ENCODE measurements at regions not wholly inside any gene's neighbourhood (a gene's known extent, or its start where the extent isn't known, plus 50 kb on each side); places are given as distances from the start of the nearest gene placed in this dataset.

DNA sequence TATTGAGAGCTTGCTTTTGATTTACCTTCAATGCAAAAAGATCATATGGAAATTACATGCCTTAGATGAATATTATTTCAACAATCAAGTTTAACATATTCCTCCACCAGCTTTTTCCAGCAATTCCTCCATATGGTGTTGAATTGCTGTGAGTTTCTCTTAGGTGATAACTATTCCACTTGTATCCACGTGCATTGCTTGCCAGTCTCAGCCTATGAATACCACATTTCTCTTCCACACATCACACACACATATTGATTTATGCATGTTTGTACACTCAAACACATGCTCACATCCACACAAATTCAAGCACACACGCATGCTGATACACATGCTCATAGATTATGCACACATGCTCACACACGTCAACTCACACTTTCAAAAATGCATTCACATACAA, 770.0 kb upstream of the LINC00305 start:
- DNase-seq: no peak
- Mint-ChIP-seq H3K4me1 (ENCODE audit: low read depth, unreplicated experiment) (no peaks in the 10 kb centered on the region), H3K4me3 (ENCODE audit: low read depth, unreplicated experiment) (no peak overlapping the region), H3K27me3 (ENCODE audit: unreplicated experiment) (no peaks in the 10 kb centered on the region), H3K9me3 (ENCODE audit: low read depth, unreplicated experiment) (peaks cover 3% of the 10 kb centered on the region), H3K27ac (ENCODE audit: unreplicated experiment) (no peak overlapping the region), H3K36me3 (ENCODE audit: insufficient read depth, unreplicated experiment) (peaks cover 5% of the 10 kb centered on the region)
- intact Hi-C loops (cut with micrococcal nuclease; ENCODE audit: unreplicated experiment): no loop called here
- no peak for TF ChIP-seq CTCF (IDR thresholded peaks at IDR 0.05; ENCODE audit: unreplicated experiment)
- CTCF ChIA-PET: no interaction called here
- BruUV-seq (replicated peaks): no TSS peak

- Mint-ChIP-seq H3K36me3 (ENCODE audit: insufficient read depth, unreplicated experiment) (no peaks in the 10 kb centered on the region), H3K4me1 (ENCODE audit: low read depth, unreplicated experiment) (no peaks in the 10 kb centered on the region), H3K9me3 (ENCODE audit: low read depth, unreplicated experiment) (peaks cover 14% of the 10 kb centered on the region), H3K4me3 (ENCODE audit: low read depth, unreplicated experiment) (no peak overlapping the region), H3K27ac (ENCODE audit: unreplicated experiment) (no peak overlapping the region), H3K27me3 (ENCODE audit: unreplicated experiment) (no peaks in the 10 kb centered on the region)
- CTCF ChIA-PET: no interaction called here
- no peak for DNase-seq
- TF ChIP-seq CTCF (IDR thresholded peaks at IDR 0.05; ENCODE audit: unreplicated experiment): no peak
- BruUV-seq (replicated peaks): no TSS peak
- intact Hi-C loops (cut with micrococcal nuclease; ENCODE audit: unreplicated experiment): no loop called here
Observed at GRCh38 chr18:64893349-64893748, 744.5 kb upstream of the LINC00305 start.

DNA sequence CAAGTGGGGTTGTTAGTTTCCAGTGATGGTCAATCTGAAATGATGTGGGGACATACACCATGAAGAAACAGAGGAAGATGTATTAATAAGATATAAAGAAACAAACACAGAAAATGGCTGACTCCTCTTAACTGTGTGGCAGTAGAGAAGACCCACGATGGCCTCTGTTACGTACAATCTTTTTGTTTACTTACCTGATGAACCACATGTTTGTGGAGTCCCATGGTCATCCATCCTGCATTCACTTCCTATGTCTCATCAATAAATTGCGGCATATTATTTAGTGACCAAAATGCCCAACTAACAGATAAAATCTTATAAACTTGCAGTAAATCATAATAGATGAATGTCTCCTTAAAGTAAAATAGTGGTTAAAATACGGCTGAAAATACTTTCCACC, 740.1 kb upstream of the LINC00305 start:
- no peaks in the 10 kb centered on the region for H3K27me3 Mint-ChIP-seq (ENCODE audit: unreplicated experiment)
- no peak overlapping the region for H3K27ac Mint-ChIP-seq (ENCODE audit: unreplicated experiment)
- H3K4me3 Mint-ChIP-seq (ENCODE audit: low read depth, unreplicated experiment): no peak overlapping the region
- no peak for DNase-seq
- intact Hi-C loops (cut with micrococcal nuclease; ENCODE audit: unreplicated experiment): no loop called here
- BruUV-seq (replicated peaks): no TSS peak
- no peaks in the 10 kb centered on the region for H3K4me1 Mint-ChIP-seq (ENCODE audit: low read depth, unreplicated experiment)
- CTCF ChIA-PET: no interaction called here
- TF ChIP-seq CTCF (IDR thresholded peaks at IDR 0.05; ENCODE audit: unreplicated experiment): no peak
- H3K36me3 Mint-ChIP-seq (ENCODE audit: insufficient read depth, unreplicated experiment): no peaks in the 10 kb centered on the region
- H3K9me3 Mint-ChIP-seq (ENCODE audit: low read depth, unreplicated experiment): peaks cover 11% of the 10 kb centered on the region

DNA sequence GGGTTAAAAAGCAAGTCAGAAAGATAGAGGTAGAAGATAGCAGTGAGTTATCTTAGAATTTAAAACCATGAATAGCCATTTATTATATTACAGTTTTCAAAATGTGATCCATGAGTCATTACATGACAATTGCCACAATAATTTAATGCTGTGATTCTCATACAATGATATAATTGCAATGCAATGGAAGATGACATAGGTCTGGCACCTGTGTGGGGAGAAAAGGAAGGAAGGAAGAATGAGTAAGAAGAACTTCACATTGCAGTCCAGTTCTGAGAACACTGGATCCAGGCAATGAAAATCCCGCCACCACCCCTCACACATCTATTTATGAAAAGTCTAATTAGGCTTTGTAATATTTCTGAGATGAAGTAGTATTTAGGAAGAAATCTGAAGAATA, 738.1 kb upstream of the LINC00305 start:
- H3K36me3 Mint-ChIP-seq (ENCODE audit: insufficient read depth, unreplicated experiment): no peaks in the 10 kb centered on the region
- CTCF ChIA-PET: no interaction called here
- BruUV-seq (replicated peaks): no TSS peak
- intact Hi-C loops (cut with micrococcal nuclease; ENCODE audit: unreplicated experiment): no loop called here
- H3K27ac Mint-ChIP-seq (ENCODE audit: unreplicated experiment): no peak overlapping the region
- no peaks in the 10 kb centered on the region for H3K9me3 Mint-ChIP-seq (ENCODE audit: low read depth, unreplicated experiment)
- no peak for DNase-seq
- no peak overlapping the region for H3K4me3 Mint-ChIP-seq (ENCODE audit: low read depth, unreplicated experiment)
- H3K4me1 Mint-ChIP-seq (ENCODE audit: low read depth, unreplicated experiment): no peaks in the 10 kb centered on the region
- H3K27me3 Mint-ChIP-seq (ENCODE audit: unreplicated experiment): no peaks in the 10 kb centered on the region
- TF ChIP-seq CTCF (IDR thresholded peaks at IDR 0.05; ENCODE audit: unreplicated experiment): no peak

DNA sequence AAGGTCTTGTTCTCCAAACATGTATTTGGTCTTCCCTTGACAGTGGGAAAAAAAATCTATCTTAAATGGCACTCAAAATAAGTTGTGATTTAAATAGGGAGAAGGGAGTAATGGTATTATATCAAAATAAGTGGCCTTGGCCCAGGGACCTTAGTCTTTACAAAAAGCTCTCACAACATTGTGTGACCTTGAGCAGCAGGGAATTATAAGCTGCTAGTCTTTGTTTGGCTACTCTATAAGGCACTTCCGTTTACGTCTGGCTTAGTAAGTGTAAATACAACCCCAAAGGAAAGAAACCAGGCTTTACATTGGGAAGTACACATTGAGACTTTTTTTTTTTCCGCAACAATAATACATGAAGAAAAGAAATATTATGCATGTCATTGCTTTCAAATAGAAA, 734.0 kb upstream of the LINC00305 start:
- no peaks in the 10 kb centered on the region for H3K27me3 Mint-ChIP-seq (ENCODE audit: unreplicated experiment)

More for the DNA sequence above, 734.0 kb upstream of the LINC00305 start:
- Mint-ChIP-seq H3K36me3 (ENCODE audit: insufficient read depth, unreplicated experiment) (no peaks in the 10 kb centered on the region), H3K27ac (ENCODE audit: unreplicated experiment) (no peak overlapping the region), H3K9me3 (ENCODE audit: low read depth, unreplicated experiment) (peaks cover 4% of the 10 kb centered on the region), H3K4me1 (ENCODE audit: low read depth, unreplicated experiment) (no peaks in the 10 kb centered on the region), H3K4me3 (ENCODE audit: low read depth, unreplicated experiment) (no peak overlapping the region)
- intact Hi-C loops (cut with micrococcal nuclease; ENCODE audit: unreplicated experiment): no loop called here
- DNase-seq: no peak
- no TSS peak for BruUV-seq (replicated peaks)
- CTCF ChIA-PET: no interaction called here
- TF ChIP-seq CTCF (IDR thresholded peaks at IDR 0.05; ENCODE audit: unreplicated experiment): no peak
